DND-41 (cell line): ENCODE measurements at regions not wholly inside any gene's neighbourhood (a gene's known extent, or its start where the extent isn't known, plus 50 kb on each side); places are given as distances from the start of the nearest gene placed in this dataset.

Source experiments
- CTCF ChIP-seq: IDR thresholded peaks from 2 replicates; pipeline ENCODE4 v1.5.1; 2012; ENCODE audit warnings: borderline replicate concordance, low read length, moderate library complexity, mild to moderate bottlenecking; ENCODE audit not compliant: poor library complexity, severe bottlenecking; ENCODE audit errors: extremely low read depth
- EZH2 ChIP-seq: IDR thresholded peaks from 3 replicates; pipeline ENCODE4 v1.6.1; 2012; ENCODE audit warnings: borderline replicate concordance, low read depth, mild to moderate bottlenecking, moderate library complexity, low read length, inconsistent platforms; ENCODE audit not compliant: severe bottlenecking

GRCh38 chr1:29786195-29786594 lies 549.9 kb downstream of the PTPRU start:
- TF ChIP-seq CTCF (no peak), EZH2 (no peak)
